Ectodermal cell (in vitro differentiated cells): ENCODE measurements at regions not wholly inside any gene's neighbourhood (a gene's known extent, or its start where the extent isn't known, plus 50 kb on each side); places are given as distances from the start of the nearest gene placed in this dataset.
"Not testable (repeated sequence)": the region's sequence is repeated elsewhere in the genome, so short reads cannot be mapped to it uniquely, and the experiment has no call there.

Experiments used
- H3K27ac ChIP-seq: 2 replicates; pipeline ENCODE4 v1.7.0; 2013; ENCODE audit warnings: mild to moderate bottlenecking, low read depth, low read length; ENCODE audit not compliant: insufficient read depth, poor library complexity, severe bottlenecking
- H3K27me3 ChIP-seq: 2 replicates; pipeline ENCODE4 v1.7.0; 2013; ENCODE audit warnings: mild to moderate bottlenecking, low read length; ENCODE audit not compliant: insufficient read depth, control insufficient read depth, poor library complexity, severe bottlenecking
- H3K36me3 ChIP-seq: one replicate; pipeline ENCODE4 v1.7.0; 2013; ENCODE audit warnings: low read length; ENCODE audit not compliant: control insufficient read depth, insufficient read depth
- H3K4me1 ChIP-seq: one replicate; pipeline ENCODE4 v1.7.0; 2013; ENCODE audit warnings: low read length; ENCODE audit not compliant: control insufficient read depth, insufficient read depth
- H3K4me3 ChIP-seq: 2 replicates; pipeline ENCODE4 v1.7.0; 2013; ENCODE audit warnings: low read depth, low read length, control low read depth; ENCODE audit not compliant: insufficient read depth
- H3K9me3 ChIP-seq: 2 replicates; pipeline ENCODE4 v1.7.0; 2013; ENCODE audit warnings: mild to moderate bottlenecking, low read length, moderate library complexity; ENCODE audit not compliant: control insufficient read depth
- WGBS, 2 experiments: methylation state at CpG; one replicate each; pipeline ENCODE4 v1.1.7; 2013; ENCODE audit warnings: missing lambda C conversion rate in 2 of 2; 5-methylcytosine and 5-hydroxymethylcytosine counted together

- H3K36me3 ChIP-seq, H3K4me3 ChIP-seq, H3K27me3 ChIP-seq, H3K27ac ChIP-seq, H3K9me3 ChIP-seq: not testable (repeated sequence)
- 95% methylated on average over 5 of the region's 6 CpGs for WGBS, 2 experiments
- H3K4me1 ChIP-seq = peaks cover 22% of the 10 kb centered on the region
Measured at GRCh38 chr3:66937041-66937440, 61.1 kb upstream of the KBTBD8 start.

DNA sequence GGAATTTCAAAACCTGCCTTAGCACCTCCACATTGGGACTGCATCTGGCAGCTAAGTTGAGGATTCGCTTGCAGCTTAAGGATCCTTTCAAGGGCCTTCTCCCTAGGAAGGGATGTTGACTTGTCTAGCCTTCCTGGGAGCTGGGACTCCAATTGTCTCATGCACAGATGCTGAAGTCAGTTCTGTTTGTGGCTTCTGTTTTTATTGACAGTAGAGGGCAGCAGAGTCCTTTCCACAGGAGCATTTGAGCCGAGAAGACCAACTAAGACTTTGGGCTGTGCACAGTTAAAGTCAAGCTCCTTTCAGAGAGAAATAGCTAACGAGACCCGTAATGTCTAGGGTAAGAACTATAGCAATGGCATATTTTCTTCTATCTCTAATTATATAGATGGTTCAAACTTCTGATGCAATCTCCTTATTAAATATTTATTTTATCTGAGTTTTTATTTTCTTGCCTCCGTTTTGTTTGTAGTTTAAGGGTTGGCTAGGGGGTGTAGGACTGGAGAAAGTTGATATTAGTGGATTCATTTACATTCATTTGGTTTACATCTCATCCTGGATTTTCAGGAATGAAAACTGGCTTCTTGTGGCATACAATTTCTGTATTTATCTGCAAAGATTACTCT, 59.7 kb upstream of the KBTBD8 start:
- Histone ChIP-seq H3K4me1 (peaks cover 17% of the 10 kb centered on the region), H3K9me3 (no peaks in the 10 kb centered on the region), H3K4me3 (no peak overlapping the region), H3K36me3 (no peaks in the 10 kb centered on the region), H3K27ac (no peak overlapping the region), H3K27me3 (no peaks in the 10 kb centered on the region)
- 4 to 48% methylated on average over 2 to 5 of the region's 5 CpGs for WGBS, 2 experiments

- Histone ChIP-seq H3K27ac (no peak overlapping the region), H3K36me3 (no peaks in the 10 kb centered on the region), H3K27me3 (no peaks in the 10 kb centered on the region), H3K9me3 (no peaks in the 10 kb centered on the region), H3K4me1 (no peaks in the 10 kb centered on the region), H3K4me3 (no peak overlapping the region)
- 93 to 94% methylated on average over 2 of the region's 2 CpGs for WGBS, 2 experiments
Measured at GRCh38 chr3:66948041-66948440, 50.1 kb upstream of the KBTBD8 start.
